Omental fat pad (tissue), 3 donors: ENCODE measurements at regions not wholly inside any gene's neighbourhood (a gene's known extent, or its start where the extent isn't known, plus 50 kb on each side); places are given as distances from the start of the nearest gene placed in this dataset.

ENCODE experiments used
- ATAC-seq: fragments of 150-250 bp; one replicate; pipeline ENCODE4 v1.9.1; 2016; ENCODE audit warnings: mild to moderate bottlenecking, moderate library complexity; ENCODE audit not compliant: low FRiP score
- DNase-seq: peaks from one replicate; pipeline ENCODE4 v3.0.0-alpha.2; 2019; ENCODE audit warnings: low spot score
- TF ChIP-seq, protein P1 (sequence below), 3 donors: fragments of 450-650 bp; IDR thresholded peaks; one replicate each; pipeline ENCODE4 v1.5.1; 2016 to 2017; ENCODE audit warnings: antibody characterized with exemption in 3 of 3, mild to moderate bottlenecking in 3 of 3, moderate library complexity in 2 of 3

DNA sequence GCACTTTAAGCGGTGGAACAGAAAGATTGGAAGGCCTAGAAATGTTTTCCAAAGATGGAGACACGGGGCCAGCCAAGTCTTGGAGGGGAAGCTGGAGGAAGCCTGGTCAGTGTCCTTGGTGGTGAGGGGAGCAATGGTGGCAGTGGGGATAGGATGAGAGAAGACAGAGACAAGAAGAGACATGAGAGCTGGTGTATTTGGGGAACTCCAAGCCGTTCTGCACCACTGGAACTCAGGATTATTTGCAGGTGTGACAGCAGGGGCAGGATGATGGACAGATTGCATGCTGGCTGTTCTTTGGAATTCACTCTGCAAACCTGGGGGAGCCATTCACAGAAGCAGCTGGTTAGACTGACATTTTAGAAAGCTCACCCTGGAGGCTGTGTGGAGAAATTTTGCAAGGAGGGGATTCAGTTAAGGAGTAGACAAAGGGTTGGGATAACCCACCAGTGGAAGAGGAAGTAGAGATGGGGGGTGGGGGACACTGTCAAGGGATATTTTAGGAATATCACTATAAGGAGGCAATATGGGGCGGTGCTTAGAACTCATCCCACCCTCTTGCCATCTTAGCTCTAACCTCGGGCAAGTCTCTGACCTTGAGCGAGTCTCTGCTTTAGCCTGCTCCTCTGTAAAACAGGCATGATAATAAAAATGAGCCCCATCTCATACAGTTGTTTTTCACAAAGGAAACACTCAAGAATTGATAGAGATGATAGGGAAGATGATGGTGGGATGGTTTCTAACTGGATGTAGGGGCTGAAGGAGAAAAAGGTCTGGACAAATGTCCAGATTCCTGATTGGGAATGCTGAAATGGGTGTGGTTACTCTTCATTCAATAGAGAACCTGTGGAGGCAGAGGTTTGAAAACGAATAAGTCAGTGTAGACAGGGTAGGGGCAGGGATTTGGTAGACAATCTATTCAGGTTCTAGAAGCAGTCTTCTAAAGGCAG is 175.8 kb downstream of the MYCN start:
- no peak for ATAC-seq
- TF ChIP-seq, protein P1, sequence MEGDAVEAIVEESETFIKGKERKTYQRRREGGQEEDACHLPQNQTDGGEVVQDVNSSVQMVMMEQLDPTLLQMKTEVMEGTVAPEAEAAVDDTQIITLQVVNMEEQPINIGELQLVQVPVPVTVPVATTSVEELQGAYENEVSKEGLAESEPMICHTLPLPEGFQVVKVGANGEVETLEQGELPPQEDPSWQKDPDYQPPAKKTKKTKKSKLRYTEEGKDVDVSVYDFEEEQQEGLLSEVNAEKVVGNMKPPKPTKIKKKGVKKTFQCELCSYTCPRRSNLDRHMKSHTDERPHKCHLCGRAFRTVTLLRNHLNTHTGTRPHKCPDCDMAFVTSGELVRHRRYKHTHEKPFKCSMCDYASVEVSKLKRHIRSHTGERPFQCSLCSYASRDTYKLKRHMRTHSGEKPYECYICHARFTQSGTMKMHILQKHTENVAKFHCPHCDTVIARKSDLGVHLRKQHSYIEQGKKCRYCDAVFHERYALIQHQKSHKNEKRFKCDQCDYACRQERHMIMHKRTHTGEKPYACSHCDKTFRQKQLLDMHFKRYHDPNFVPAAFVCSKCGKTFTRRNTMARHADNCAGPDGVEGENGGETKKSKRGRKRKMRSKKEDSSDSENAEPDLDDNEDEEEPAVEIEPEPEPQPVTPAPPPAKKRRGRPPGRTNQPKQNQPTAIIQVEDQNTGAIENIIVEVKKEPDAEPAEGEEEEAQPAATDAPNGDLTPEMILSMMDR (IDR thresholded peaks at IDR 0.05) = no peak
- no peak for DNase-seq

DNA sequence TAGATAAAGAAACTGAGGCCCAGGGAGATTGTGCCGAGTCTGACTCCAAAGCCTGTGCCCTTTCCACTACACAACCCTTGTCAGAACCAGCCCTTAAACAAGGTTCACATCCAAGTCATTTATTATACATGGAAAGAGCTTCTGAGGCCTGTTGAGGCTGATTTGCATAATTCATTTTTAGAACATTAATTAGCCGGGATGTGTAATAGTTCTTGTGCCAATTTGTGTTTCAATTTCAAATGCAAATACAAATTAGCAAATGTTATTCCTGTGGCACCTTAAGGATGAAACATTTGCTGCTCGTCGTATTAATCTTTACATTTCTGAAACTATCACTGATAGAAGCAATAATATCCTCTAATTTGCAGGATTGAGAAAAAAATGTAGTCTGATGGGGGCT is 174.9 kb downstream of the MYCN start:
- no peak for ATAC-seq
- TF ChIP-seq, protein P1 (IDR thresholded peaks at IDR 0.05) = no peak
- DNase-seq = no peak

DNA sequence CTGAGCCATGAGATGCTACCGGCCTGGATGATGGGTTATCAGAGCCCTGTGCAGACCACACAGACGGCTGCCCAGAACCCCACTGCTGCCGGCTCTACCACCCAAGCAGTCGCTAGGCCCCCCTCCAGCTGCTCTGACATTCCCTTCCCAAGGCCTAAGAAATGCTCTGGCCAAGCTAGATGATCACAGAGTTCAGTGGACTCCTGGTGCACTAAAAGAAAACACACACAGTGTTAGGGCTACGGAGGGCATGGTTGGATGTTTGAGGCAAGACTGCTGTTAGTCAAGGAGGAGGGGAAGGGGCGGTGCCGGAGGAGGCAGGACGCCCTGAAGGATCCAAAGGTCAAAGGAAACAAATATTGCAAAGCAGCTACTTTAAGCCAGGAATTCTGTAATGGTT is 174.5 kb downstream of the MYCN start:
- ATAC-seq (no peak), DNase-seq (no peak)
- TF ChIP-seq, protein P1 (IDR thresholded peaks at IDR 0.05) = no peak

DNA sequence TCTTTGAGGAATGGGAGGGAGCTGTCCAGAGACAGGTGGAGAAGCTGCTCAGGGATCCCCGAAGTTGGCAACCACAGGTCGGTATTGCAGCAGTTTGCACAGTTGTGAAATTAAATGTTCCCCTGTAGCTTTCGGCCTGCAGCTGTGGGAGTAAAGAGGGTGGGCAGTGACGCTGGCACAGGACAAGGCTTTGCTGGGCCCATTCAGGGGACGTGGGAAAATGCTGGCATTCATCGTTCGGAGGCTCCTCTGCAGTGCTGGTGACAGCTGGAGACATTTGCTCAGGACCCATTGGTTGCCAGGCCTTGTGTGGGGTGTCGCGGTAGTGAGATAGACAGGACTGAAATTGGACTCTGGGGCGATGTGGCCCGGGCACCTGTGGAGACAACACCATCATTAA is 173.7 kb downstream of the MYCN start:
- no peak for ATAC-seq
- TF ChIP-seq, protein P1 (IDR thresholded peaks at IDR 0.05) = no peak

DNA sequence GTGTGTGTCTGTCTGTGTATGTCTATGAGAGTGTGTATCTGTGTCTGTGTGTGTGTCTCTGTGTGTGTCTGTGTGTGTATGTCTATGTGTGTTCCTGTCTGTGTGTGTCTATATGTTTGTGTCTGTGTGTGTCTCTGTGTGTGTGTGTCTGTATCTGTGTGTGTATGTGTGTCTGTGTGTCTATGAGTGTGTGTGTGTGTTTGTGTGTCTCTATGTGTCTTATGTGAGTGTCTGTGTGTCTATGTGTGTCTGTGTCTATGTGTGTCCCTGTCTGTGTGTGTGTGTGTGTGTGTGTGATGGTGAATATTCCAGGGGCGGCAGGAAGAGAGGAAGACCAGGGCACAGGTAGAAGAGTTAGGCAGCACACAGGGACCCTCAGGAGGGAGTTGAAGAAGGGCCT is 173.2 kb downstream of the MYCN start:
- TF ChIP-seq, protein P1 (IDR thresholded peaks at IDR 0.05) = no peak
- DNase-seq = no peak
- ATAC-seq = no peak

More for the DNA sequence above, 173.7 kb downstream of the MYCN start:
- DNase-seq = no peak

DNA sequence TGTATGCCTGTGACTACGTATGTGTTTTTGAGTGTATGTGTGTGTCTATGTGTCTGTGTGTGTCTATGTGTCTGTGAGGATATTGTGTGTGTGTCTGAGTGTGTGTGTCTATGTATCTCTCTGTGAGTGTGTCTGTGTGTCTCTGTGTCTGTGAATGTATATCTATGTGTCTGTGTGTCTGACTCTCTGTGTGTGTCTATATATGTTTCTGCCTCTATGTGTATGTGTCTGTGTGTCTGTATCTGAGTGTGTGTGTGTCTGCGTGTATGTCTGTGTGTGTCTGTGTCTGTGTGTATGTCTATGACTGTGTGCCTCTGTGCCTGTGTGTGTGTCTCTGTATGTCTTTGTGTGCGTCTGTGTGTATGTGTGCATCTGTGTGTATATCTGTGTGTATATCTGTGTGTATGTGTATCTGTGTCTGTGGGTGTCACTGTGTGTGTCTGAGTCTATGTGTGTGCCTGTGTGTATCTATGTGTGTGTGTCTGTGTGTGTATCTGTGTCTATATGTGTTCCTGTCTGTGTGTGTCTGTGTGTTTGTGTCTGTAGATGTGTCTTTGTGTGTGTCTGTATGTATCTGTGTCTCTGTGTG is 172.7 kb downstream of the MYCN start:
- ATAC-seq (no peak), DNase-seq (no peak)
- TF ChIP-seq, protein P1 (IDR thresholded peaks at IDR 0.05) = no peak
